ENCODE measurements at regions not wholly inside any gene's neighbourhood (a gene's known extent, or its start where the extent isn't known, plus 50 kb on each side); places are given as distances from the start of the nearest gene placed in this dataset.

GRCh38 chr7:25928549-25929330 is 223.3 kb upstream of the NFE2L3 start:
- intact Hi-C loops (cut with micrococcal nuclease), result no loop called here
- DNase-seq (ENCODE audit: low spot score), result no peak
- no peaks in the 10 kb centered on the region for H3K36me3 Mint-ChIP-seq (ENCODE audit: low read depth)
- no peak overlapping the region for H3K27ac Mint-ChIP-seq
- peaks cover 13% of the 10 kb centered on the region for H3K27me3 Mint-ChIP-seq (ENCODE audit: low read depth)
- H3K4me3 Mint-ChIP-seq (ENCODE audit: low read depth), result no peak overlapping the region
- no peaks in the 10 kb centered on the region for H3K4me1 Mint-ChIP-seq (ENCODE audit: low read depth)
- H3K9me3 Mint-ChIP-seq, result peaks cover 15% of the 10 kb centered on the region

- Mint-ChIP-seq H3K27me3 (ENCODE audit: low read depth) (peaks cover 18% of the 10 kb centered on the region), H3K4me3 (ENCODE audit: low read depth) (no peak overlapping the region), H3K36me3 (ENCODE audit: low read depth) (peaks cover 7% of the 10 kb centered on the region), H3K9me3 (peaks cover 22% of the 10 kb centered on the region), H3K27ac (no peak overlapping the region), H3K4me1 (ENCODE audit: low read depth) (no peaks in the 10 kb centered on the region)
- no peak for DNase-seq (ENCODE audit: low spot score)
- intact Hi-C loops (cut with micrococcal nuclease), result no loop called here
These were observed 222.6 kb upstream of the NFE2L3 start for GRCh38 chr7:25929448-25929847.

GRCh38 chr7:25930492-25931048 is 221.4 kb upstream of the NFE2L3 start:
- intact Hi-C loops (cut with micrococcal nuclease), result no loop called here
- peaks cover 29% of the 10 kb centered on the region for H3K27me3 Mint-ChIP-seq (ENCODE audit: low read depth)
- peaks cover 12% of the 10 kb centered on the region for H3K36me3 Mint-ChIP-seq (ENCODE audit: low read depth)
- H3K27ac Mint-ChIP-seq, result no peak overlapping the region
- H3K4me1 Mint-ChIP-seq (ENCODE audit: low read depth), result no peaks in the 10 kb centered on the region
- peaks cover 32% of the 10 kb centered on the region for H3K9me3 Mint-ChIP-seq
- no peak for DNase-seq (ENCODE audit: low spot score)
- H3K4me3 Mint-ChIP-seq (ENCODE audit: low read depth), result no peak overlapping the region

- Mint-ChIP-seq H3K4me3 (ENCODE audit: low read depth) (no peak overlapping the region), H3K4me1 (ENCODE audit: low read depth) (no peaks in the 10 kb centered on the region), H3K36me3 (ENCODE audit: low read depth) (peaks cover 12% of the 10 kb centered on the region), H3K27ac (no peak overlapping the region), H3K27me3 (ENCODE audit: low read depth) (peaks cover 29% of the 10 kb centered on the region), H3K9me3 (peaks cover 34% of the 10 kb centered on the region)
- no peak for DNase-seq (ENCODE audit: low spot score)
- intact Hi-C loops (cut with micrococcal nuclease), result no loop called here
These were observed 220.8 kb upstream of the NFE2L3 start for GRCh38 chr7:25931156-25931555.

GRCh38 chr7:25933921-25934320 is 218.1 kb upstream of the NFE2L3 start:
- H3K27me3 Mint-ChIP-seq (ENCODE audit: low read depth), result peaks cover 39% of the 10 kb centered on the region
- no peaks in the 10 kb centered on the region for H3K4me1 Mint-ChIP-seq (ENCODE audit: low read depth)
- H3K9me3 Mint-ChIP-seq, result peaks cover 39% of the 10 kb centered on the region
- no peak overlapping the region for H3K27ac Mint-ChIP-seq
- H3K36me3 Mint-ChIP-seq (ENCODE audit: low read depth), result peaks cover 12% of the 10 kb centered on the region
- H3K4me3 Mint-ChIP-seq (ENCODE audit: low read depth), result no peak overlapping the region
- intact Hi-C loops (cut with micrococcal nuclease), result no loop called here
- no peak for DNase-seq (ENCODE audit: low spot score)

- Mint-ChIP-seq H3K4me3 (ENCODE audit: low read depth) (peak overlapping the region; percentile 52), H3K27ac (peak overlapping the region; percentile 90), H3K9me3 (peaks cover 9% of the 10 kb centered on the region), H3K36me3 (ENCODE audit: low read depth) (no peaks in the 10 kb centered on the region), H3K27me3 (ENCODE audit: low read depth) (peaks cover 16% of the 10 kb centered on the region), H3K4me1 (ENCODE audit: low read depth) (peaks cover 17% of the 10 kb centered on the region)
- intact Hi-C loops (cut with micrococcal nuclease), result loop anchor here (2.0 to 5.0 kb wide), 2 partner anchors 45 to 352 kb away; partner anchors contain the start of gene SNX10
- no peak for DNase-seq (ENCODE audit: low spot score)
These were observed 211.7 kb upstream of the NFE2L3 start for GRCh38 chr7:25940086-25940906.

GRCh38 chr7:25944777-25945515 is 207.1 kb upstream of the NFE2L3 start:
- no peak overlapping the region for H3K27ac Mint-ChIP-seq
- no peak overlapping the region for H3K4me3 Mint-ChIP-seq (ENCODE audit: low read depth)
- no peaks in the 10 kb centered on the region for H3K27me3 Mint-ChIP-seq (ENCODE audit: low read depth)
- intact Hi-C loops (cut with micrococcal nuclease), result loop anchor here (5.0 kb wide), 1 partner anchor 347 kb away; the partner anchor contains the start of gene SNX10
- H3K4me1 Mint-ChIP-seq (ENCODE audit: low read depth), result peaks cover 23% of the 10 kb centered on the region
- H3K9me3 Mint-ChIP-seq, result no peaks in the 10 kb centered on the region
- no peak for DNase-seq (ENCODE audit: low spot score)
- peaks cover 9% of the 10 kb centered on the region for H3K36me3 Mint-ChIP-seq (ENCODE audit: low read depth)

GRCh38 chr7:25945608-25946007 is 206.4 kb upstream of the NFE2L3 start:
- Mint-ChIP-seq H3K4me1 (ENCODE audit: low read depth) (peaks cover 18% of the 10 kb centered on the region), H3K27ac (no peak overlapping the region)

GRCh38 chr7:25946181-25946580 is 205.8 kb upstream of the NFE2L3 start:
- Mint-ChIP-seq H3K4me3 (ENCODE audit: low read depth) (no peak overlapping the region), H3K27me3 (ENCODE audit: low read depth) (no peaks in the 10 kb centered on the region), H3K36me3 (ENCODE audit: low read depth) (peaks cover 11% of the 10 kb centered on the region), H3K27ac (no peak overlapping the region), H3K9me3 (no peaks in the 10 kb centered on the region), H3K4me1 (ENCODE audit: low read depth) (peaks cover 13% of the 10 kb centered on the region)
- DNase-seq (ENCODE audit: low spot score), result no peak
- intact Hi-C loops (cut with micrococcal nuclease), result no loop called here

More at GRCh38 chr7:25945608-25946007, 206.4 kb upstream of the NFE2L3 start:
- intact Hi-C loops (cut with micrococcal nuclease), result no loop called here
- Mint-ChIP-seq H3K4me3 (ENCODE audit: low read depth) (no peak overlapping the region), H3K9me3 (no peaks in the 10 kb centered on the region), H3K27me3 (ENCODE audit: low read depth) (no peaks in the 10 kb centered on the region), H3K36me3 (ENCODE audit: low read depth) (peaks cover 11% of the 10 kb centered on the region)
- no peak for DNase-seq (ENCODE audit: low spot score)

GRCh38 chr7:25947669-25948516 is 204.1 kb upstream of the NFE2L3 start:
- no peak overlapping the region for H3K4me3 Mint-ChIP-seq (ENCODE audit: low read depth)
- H3K27ac Mint-ChIP-seq, result no peak overlapping the region
- DNase-seq (ENCODE audit: low spot score), result no peak
- intact Hi-C loops (cut with micrococcal nuclease), result no loop called here
- H3K36me3 Mint-ChIP-seq (ENCODE audit: low read depth), result peaks cover 11% of the 10 kb centered on the region
- H3K4me1 Mint-ChIP-seq (ENCODE audit: low read depth), result peaks cover 13% of the 10 kb centered on the region
- peaks cover 2% of the 10 kb centered on the region for H3K27me3 Mint-ChIP-seq (ENCODE audit: low read depth)
- H3K9me3 Mint-ChIP-seq, result no peaks in the 10 kb centered on the region

GRCh38 chr7:25949736-25950487 is 202.1 kb upstream of the NFE2L3 start:
- H3K36me3 Mint-ChIP-seq (ENCODE audit: low read depth), result peaks cover 11% of the 10 kb centered on the region
- H3K4me1 Mint-ChIP-seq (ENCODE audit: low read depth), result peaks cover 13% of the 10 kb centered on the region
- DNase-seq (ENCODE audit: low spot score), result no peak
- peak overlapping the region; percentile 83 for H3K4me3 Mint-ChIP-seq (ENCODE audit: low read depth)
- no peak overlapping the region for H3K27ac Mint-ChIP-seq
- peaks cover 10% of the 10 kb centered on the region for H3K27me3 Mint-ChIP-seq (ENCODE audit: low read depth)
- intact Hi-C loops (cut with micrococcal nuclease), result loop anchor here (5.0 kb wide), 2 partner anchors 53 to 112 kb away; no protein-coding TSS in a partner anchor
- no peaks in the 10 kb centered on the region for H3K9me3 Mint-ChIP-seq

Measured in activated T-helper 2 cell treated with anti-CD3 and anti-CD28 coated beads, Interferon-gamma antibody, Interleukin-2, Interleukin-4, amounts not matched to agents 10 μg/mL and 5 μg/mL and 100 μg/mL, durations not matched to agents 14 hours and 24 hours and 36 hours (primary cell).